ENCODE measurements at regions not wholly inside any gene's neighbourhood (a gene's known extent, or its start where the extent isn't known, plus 50 kb on each side); places are given as distances from the start of the nearest gene placed in this dataset.

GRCh38 chr2:180583441-180584140 is 396.8 kb upstream of the UBE2E3 start:
- TF ChIP-seq CTCF (IDR thresholded peaks at IDR 0.05), result no peak
- no peak for TF ChIP-seq POLR2A (IDR thresholded peaks at IDR 0.05)

All from right lobe of liver (tissue), 4 donors.